HepG2 (cell line): ENCODE measurements at regions not wholly inside any gene's neighbourhood (a gene's known extent, or its start where the extent isn't known, plus 50 kb on each side); places are given as distances from the start of the nearest gene placed in this dataset.

Experiments
- AKAP8 ChIP-seq: sonication (generic); formaldehyde crosslinking; IDR thresholded peaks from 2 replicates; pipeline ENCODE4 v1.5.1; 2020; ENCODE audit warnings: mild to moderate bottlenecking, missing genetic modification reagents
- ASH2L ChIP-seq: fragments of 300-600, 200-600 bp; sonication (generic); IDR thresholded peaks from 2 replicates; pipeline ENCODE4 v1.7.0; 2017; ENCODE audit warnings: low read depth, mild to moderate bottlenecking, moderate library complexity, mixed read lengths, low read length; ENCODE audit not compliant: insufficient read length
- ATF3 ChIP-seq: sonication (generic); formaldehyde crosslinking; IDR thresholded peaks from 2 replicates; pipeline ENCODE4 v1.4.0; 2020; ENCODE audit warnings: missing genetic modification reagents
- CCDC6 ChIP-seq: sonication (generic); formaldehyde crosslinking; IDR thresholded peaks from 2 replicates; pipeline ENCODE4 v1.8.1; 2022; ENCODE audit warnings: mild to moderate bottlenecking, missing genetic modification reagents, moderate library complexity
- CREB1 ChIP-seq, 2 experiments: fragments of 450-650 bp in 1 of 2; IDR thresholded peaks; 2 replicates each; pipeline ENCODE4 v1.6.1; 2016 to 2017; ENCODE audit warnings: control low read depth in 1 of 2, mild to moderate bottlenecking in 1 of 2, missing compliant biosample characterization in 1 of 2, missing genetic modification characterization in 1 of 2
- CTCF ChIP-seq: sonication (generic); formaldehyde crosslinking; IDR thresholded peaks from 2 replicates; pipeline ENCODE4 v1.5.0; 2020; ENCODE audit warnings: mild to moderate bottlenecking, missing genetic modification reagents, moderate library complexity
- ELF3 ChIP-seq: IDR thresholded peaks from 2 replicates; pipeline ENCODE4 v1.6.1; 2016; ENCODE audit warnings: missing genetic modification reagents, missing compliant biosample characterization
- EP300 ChIP-seq, 3 experiments: sonication (generic) in 1 of 3; formaldehyde crosslinking in 1 of 3; IDR thresholded peaks; 2 replicates each; pipeline versions ENCODE4 v1.5.1 to v1.6.1; 2011 to 2020; ENCODE audit warnings: low read depth in 2 of 3, low read length in 2 of 3, borderline replicate concordance in 1 of 3, improper control_type of control experiment in 1 of 3, mild to moderate bottlenecking in 1 of 3, missing genetic modification reagents in 1 of 3, moderate library complexity in 1 of 3
- KLF12 ChIP-seq: sonication (generic); formaldehyde crosslinking; IDR thresholded peaks from 2 replicates; pipeline ENCODE4 v1.4.0; 2020; ENCODE audit warnings: missing genetic modification reagents, borderline replicate concordance
- RAD21 ChIP-seq: fragments of 450-650 bp; formaldehyde crosslinking; IDR thresholded peaks from 2 replicates; pipeline ENCODE4 v1.5.0; 2020; ENCODE audit warnings: mild to moderate bottlenecking
- SIX4 ChIP-seq: sonication (generic); formaldehyde crosslinking; IDR thresholded peaks from 2 replicates; pipeline ENCODE4 v1.4.0; 2020; ENCODE audit warnings: missing genetic modification reagents
- TEAD2 ChIP-seq: sonication (generic); formaldehyde crosslinking; IDR thresholded peaks from 2 replicates; pipeline ENCODE4 v1.9.0; 2021; ENCODE audit warnings: missing genetic modification reagents
- ZNF121 ChIP-seq: sonication (generic); formaldehyde crosslinking; IDR thresholded peaks from 2 replicates; pipeline ENCODE4 v1.5.0; 2020; ENCODE audit warnings: mild to moderate bottlenecking, missing genetic modification reagents
- TF ChIP-seq, protein P1 (sequence below): sonication (generic); formaldehyde crosslinking; conservative IDR thresholded peaks from 2 replicates; pipeline ENCODE4 v1.4.0; 2020; ENCODE audit warnings: missing genetic modification reagents

- TF ChIP-seq KLF12 (no peak), ZNF121 (CRISPR knock-in tag) (no peak), AKAP8 (no peak), RAD21 (CRISPR knock-in tag) (no peak), CTCF (CRISPR knock-in tag) (no peak), TEAD2 (CRISPR knock-in tag) (no peak), ELF3 (no peak), EP300 (IDR thresholded peaks at IDR 0.05; ENCODE audit: low read depth in 2 of 2, low read length in 2 of 2) (no peak), EP300 (CRISPR knock-in tag; IDR thresholded peaks at IDR 0.05; ENCODE audit: borderline replicate concordance) (no peak), CCDC6 (no peak), CREB1 (IDR thresholded peaks at IDR 0.05) (no peak), CREB1 (CRISPR knock-in tag; IDR thresholded peaks at IDR 0.05) (no peak), SIX4 (CRISPR knock-in tag) (no peak), ASH2L (no peak), ATF3 (CRISPR knock-in tag) (no peak)
- TF ChIP-seq, protein P1, sequence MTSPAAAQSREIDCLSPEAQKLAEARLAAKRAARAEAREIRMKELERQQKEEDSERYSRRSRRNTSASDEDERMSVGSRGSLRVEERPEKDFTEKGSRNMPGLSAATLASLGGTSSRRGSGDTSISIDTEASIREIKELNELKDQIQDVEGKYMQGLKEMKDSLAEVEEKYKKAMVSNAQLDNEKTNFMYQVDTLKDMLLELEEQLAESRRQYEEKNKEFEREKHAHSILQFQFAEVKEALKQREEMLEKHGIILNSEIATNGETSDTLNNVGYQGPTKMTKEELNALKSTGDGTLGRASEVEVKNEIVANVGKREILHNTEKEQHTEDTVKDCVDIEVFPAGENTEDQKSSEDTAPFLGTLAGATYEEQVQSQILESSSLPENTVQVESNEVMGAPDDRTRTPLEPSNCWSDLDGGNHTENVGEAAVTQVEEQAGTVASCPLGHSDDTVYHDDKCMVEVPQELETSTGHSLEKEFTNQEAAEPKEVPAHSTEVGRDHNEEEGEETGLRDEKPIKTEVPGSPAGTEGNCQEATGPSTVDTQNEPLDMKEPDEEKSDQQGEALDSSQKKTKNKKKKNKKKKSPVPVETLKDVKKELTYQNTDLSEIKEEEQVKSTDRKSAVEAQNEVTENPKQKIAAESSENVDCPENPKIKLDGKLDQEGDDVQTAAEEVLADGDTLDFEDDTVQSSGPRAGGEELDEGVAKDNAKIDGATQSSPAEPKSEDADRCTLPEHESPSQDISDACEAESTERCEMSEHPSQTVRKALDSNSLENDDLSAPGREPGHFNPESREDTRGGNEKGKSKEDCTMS (CRISPR knock-in tag): no peak
These were observed 57.4 kb upstream of the MSN start for GRCh38 chrX:65610040-65610439.
